Trophoblast cell (in vitro differentiated cells and primary cell): ENCODE measurements at regions not wholly inside any gene's neighbourhood (a gene's known extent, or its start where the extent isn't known, plus 50 kb on each side); places are given as distances from the start of the nearest gene placed in this dataset.

Source experiments
- DNase-seq, 2 donors: peaks; one replicate each; pipeline ENCODE4 v3.0.0-alpha.2; 2016
- H2AFZ ChIP-seq: 2 replicates; pipeline ENCODE4 v1.6.1; 2013; ENCODE audit warnings: low read length, moderate library complexity, mild to moderate bottlenecking; ENCODE audit not compliant: insufficient read depth, poor library complexity
- H2AK5ac ChIP-seq: 2 replicates; pipeline ENCODE4 v1.6.1; 2013; ENCODE audit warnings: mild to moderate bottlenecking, low read length
- H2BK120ac ChIP-seq: 2 replicates; pipeline ENCODE4 v1.6.1; 2013; ENCODE audit warnings: low read length, mild to moderate bottlenecking, moderate library complexity; ENCODE audit not compliant: insufficient read depth, poor library complexity
- H2BK12ac ChIP-seq: 2 replicates; pipeline ENCODE4 v1.6.1; 2013; ENCODE audit warnings: mild to moderate bottlenecking, low read length, moderate library complexity
- H2BK5ac ChIP-seq: 2 replicates; pipeline ENCODE4 v1.6.1; 2013; ENCODE audit warnings: low read length, low read depth, moderate library complexity, mild to moderate bottlenecking; ENCODE audit not compliant: poor library complexity
- H3K14ac ChIP-seq: 2 replicates; pipeline ENCODE4 v1.6.1; 2013; ENCODE audit warnings: mild to moderate bottlenecking, low read length
- H3K18ac ChIP-seq: 2 replicates; pipeline ENCODE4 v1.6.1; 2013; ENCODE audit warnings: mild to moderate bottlenecking, low read length
- H3K23ac ChIP-seq: 2 replicates; pipeline ENCODE4 v1.6.1; 2013; ENCODE audit warnings: low read length
- H3K27ac ChIP-seq: 2 replicates; pipeline ENCODE4 v1.5.1; 2013; ENCODE audit warnings: low read depth, mild to moderate bottlenecking, inconsistent platforms, low read length, moderate library complexity
- H3K27me3 ChIP-seq: 2 replicates; pipeline ENCODE4 v1.6.1; 2013; ENCODE audit warnings: inconsistent platforms, mild to moderate bottlenecking, low read length, moderate library complexity; ENCODE audit not compliant: insufficient read depth
- H3K36me3 ChIP-seq, 2 experiments: 1 replicate in 1 of 2; 2 replicates in 1 of 2; pipeline ENCODE4 v1.6.1; 2013; ENCODE audit warnings: low read length in 2 of 2, mild to moderate bottlenecking in 2 of 2, moderate library complexity in 1 of 2; ENCODE audit not compliant: insufficient read depth in 2 of 2, control insufficient read depth in 1 of 2
- H3K4ac ChIP-seq: 2 replicates; pipeline ENCODE4 v1.6.1; 2013; ENCODE audit warnings: low read depth, mild to moderate bottlenecking, low read length, moderate library complexity
- H3K4me1 ChIP-seq, 2 experiments: 1 replicate in 1 of 2; 2 replicates in 1 of 2; pipeline ENCODE4 v1.6.1; 2013; ENCODE audit warnings: low read length in 2 of 2, mild to moderate bottlenecking in 2 of 2, moderate library complexity in 1 of 2; ENCODE audit not compliant: insufficient read depth in 2 of 2, control insufficient read depth in 1 of 2
- H3K4me2 ChIP-seq: 2 replicates; pipeline ENCODE4 v1.6.1; 2013; ENCODE audit warnings: inconsistent platforms, mild to moderate bottlenecking, low read length, moderate library complexity
- H3K4me3 ChIP-seq: 2 replicates; pipeline ENCODE4 v1.5.1; 2013; ENCODE audit warnings: mild to moderate bottlenecking, low read depth, low read length, inconsistent platforms
- H3K79me1 ChIP-seq: one replicate; pipeline ENCODE4 v1.6.1; 2013; ENCODE audit warnings: low read length
- H3K79me2 ChIP-seq: 2 replicates; pipeline ENCODE4 v1.6.1; 2013; ENCODE audit warnings: low read length, mild to moderate bottlenecking; ENCODE audit not compliant: control insufficient read depth, insufficient read depth, poor library complexity
- H3K9ac ChIP-seq: 2 replicates; pipeline ENCODE4 v1.6.1; 2013; ENCODE audit warnings: mild to moderate bottlenecking, low read length
- H3K9me3 ChIP-seq: 2 replicates; pipeline ENCODE4 v1.6.1; 2013; ENCODE audit warnings: low read depth, mild to moderate bottlenecking, control low read depth, inconsistent platforms, low read length; ENCODE audit not compliant: insufficient read depth
- H4K12ac ChIP-seq: 2 replicates; pipeline ENCODE4 v1.6.1; 2013; ENCODE audit warnings: low read depth, mild to moderate bottlenecking, low read length, moderate library complexity
- H4K8ac ChIP-seq: 2 replicates; pipeline ENCODE4 v1.6.1; 2013; ENCODE audit warnings: low read depth, mild to moderate bottlenecking, low read length, moderate library complexity
- H4K91ac ChIP-seq: one replicate; pipeline ENCODE4 v1.6.1; 2013; ENCODE audit warnings: low read depth, mild to moderate bottlenecking, low read length, moderate library complexity
- whole genome bisulfite sequencing: extraction: QIAGEN DNeasy Blood & Tissue Kit; methylation state at CpG from one replicate; pipeline ENCODE4 v1.1.7; 2013; ENCODE audit warnings: missing lambda C conversion rate; ENCODE audit not compliant: insufficient read length, insufficient coverage; ENCODE audit errors: extremely low coverage; 5-methylcytosine and 5-hydroxymethylcytosine counted together

DNA sequence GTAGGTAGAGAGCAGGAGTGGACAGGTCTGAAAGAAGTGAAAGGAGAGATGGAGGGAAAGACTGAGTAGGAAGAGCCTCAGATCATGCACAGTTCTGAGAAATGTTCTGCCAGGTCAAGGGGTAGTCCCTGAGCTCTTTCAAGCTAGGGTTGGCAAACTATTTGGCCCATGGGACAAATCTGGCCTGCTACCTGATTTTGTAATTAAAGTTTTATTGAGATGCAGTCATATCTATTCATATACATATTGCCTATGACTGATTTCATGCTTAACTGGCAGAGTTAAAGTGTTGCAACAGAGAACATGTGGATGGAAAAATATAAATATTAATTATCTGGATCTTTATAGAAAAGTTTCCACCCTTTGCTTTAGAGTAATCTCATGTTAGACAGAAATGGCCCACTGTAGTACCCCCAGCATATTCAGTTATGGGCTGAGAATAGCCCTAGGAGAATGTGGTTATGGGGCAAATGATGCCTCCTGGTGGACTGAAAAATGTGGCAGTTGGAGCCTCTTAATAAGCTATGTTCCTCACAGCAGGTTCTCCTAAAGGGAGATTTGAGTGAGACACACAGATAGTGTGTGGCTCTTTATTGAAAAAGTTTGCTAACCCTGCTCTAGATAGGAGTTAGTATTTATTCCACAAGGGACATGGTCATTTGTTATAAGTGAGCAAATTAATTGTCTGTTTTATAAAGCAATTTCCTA lies 476.9 kb downstream of the LRIG3 start:
- Histone ChIP-seq H3K23ac (no peak overlapping the region), H3K27me3 (no peaks in the 10 kb centered on the region), H3K9me3 (no peaks in the 10 kb centered on the region), H3K14ac (no peak overlapping the region), H4K8ac (no peak overlapping the region), H3K4me3 (no peak overlapping the region), H2BK12ac (no peak overlapping the region), H3K9ac (no peak overlapping the region), H4K12ac (no peak overlapping the region), H3K4me2 (no peak overlapping the region), H3K18ac (no peak overlapping the region), H2AFZ (no peak overlapping the region), H4K91ac (no peak overlapping the region), H3K4me1 (peaks cover 0 to 3% of the 10 kb centered on the region in 2 experiments), H3K4ac (no peak overlapping the region), H3K36me3 (no peaks in the 10 kb centered on the region), H2AK5ac (no peak overlapping the region), H3K27ac (no peak overlapping the region), H3K79me2 (no peaks in the 10 kb centered on the region), H3K79me1 (no peaks in the 10 kb centered on the region), H2BK5ac (no peak overlapping the region), H2BK120ac (no peak overlapping the region)
- peak in 1 of 2 donors; percentile 49 for DNase-seq

DNA sequence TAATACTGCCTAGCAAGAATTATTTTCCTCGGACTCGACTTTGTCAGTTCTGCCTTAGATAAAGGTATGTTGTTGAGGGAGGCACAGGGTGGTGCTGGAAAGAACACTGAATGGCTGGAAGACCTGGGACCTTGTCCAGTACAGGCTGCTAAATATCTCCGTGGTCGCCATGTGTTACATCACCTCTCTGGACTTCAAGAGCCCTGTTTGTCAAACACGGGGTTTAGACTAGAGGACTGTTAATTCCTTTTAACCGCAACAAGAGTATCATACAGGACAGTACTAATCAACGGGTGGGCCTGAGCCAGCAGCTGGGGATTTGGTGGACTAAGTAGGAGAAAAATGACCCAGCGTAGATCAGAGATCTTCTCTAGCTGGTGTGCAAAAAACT lies 476.3 kb downstream of the LRIG3 start:
- Histone ChIP-seq H2AK5ac (no peak overlapping the region), H3K4me1 (peaks cover 0 to 3% of the 10 kb centered on the region in 2 experiments), H4K12ac (no peak overlapping the region), H3K18ac (no peak overlapping the region), H3K27ac (no peak overlapping the region), H3K4me3 (no peak overlapping the region), H3K23ac (no peak overlapping the region), H3K9me3 (no peaks in the 10 kb centered on the region), H2BK120ac (no peak overlapping the region), H3K27me3 (no peaks in the 10 kb centered on the region), H3K36me3 (no peaks in the 10 kb centered on the region), H4K8ac (no peak overlapping the region), H3K4me2 (no peak overlapping the region), H3K79me1 (no peaks in the 10 kb centered on the region), H3K14ac (no peak overlapping the region), H4K91ac (no peak overlapping the region), H2AFZ (no peak overlapping the region), H3K79me2 (no peaks in the 10 kb centered on the region), H3K4ac (no peak overlapping the region), H2BK12ac (no peak overlapping the region), H3K9ac (no peak overlapping the region), H2BK5ac (no peak overlapping the region)
- no CpG with 5 or more reads among the region's 8 CpGs for WGBS
- DNase-seq: no peak

DNA sequence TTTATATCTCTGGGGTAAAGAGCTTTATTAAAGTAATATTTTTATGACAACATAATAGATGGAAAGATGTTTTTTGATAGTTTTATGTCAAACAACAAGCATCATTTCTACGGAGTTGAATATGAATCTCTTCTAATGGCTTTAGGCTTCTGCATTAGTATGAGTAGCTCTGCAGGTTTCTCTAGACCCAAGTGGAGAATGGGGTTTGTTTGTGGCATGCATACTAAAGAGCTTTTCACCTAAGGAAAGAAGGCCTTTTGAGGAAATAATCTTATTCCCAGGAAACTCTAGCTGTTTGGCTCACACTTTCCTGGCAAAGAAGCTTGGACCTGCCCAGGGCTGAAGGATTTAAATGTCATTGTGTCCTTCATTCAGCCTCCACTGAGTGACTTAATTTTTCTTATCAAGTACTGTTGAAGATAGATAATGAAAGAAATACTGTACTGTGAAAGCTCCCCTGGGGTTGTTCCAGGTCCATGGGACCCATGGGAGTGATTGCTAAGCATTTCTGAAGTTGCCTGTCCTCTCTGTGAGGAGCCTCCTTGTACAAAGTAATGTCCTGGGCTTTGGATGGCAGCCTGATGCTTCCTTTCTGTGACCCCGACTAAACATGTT lies 469.3 kb downstream of the LRIG3 start:
- Histone ChIP-seq H3K9ac (no peak overlapping the region), H3K79me2 (no peaks in the 10 kb centered on the region), H3K18ac (no peak overlapping the region), H3K27me3 (no peaks in the 10 kb centered on the region), H2AFZ (no peak overlapping the region), H3K4me1 (no peaks in the 10 kb centered on the region), H4K8ac (no peak overlapping the region), H2BK12ac (no peak overlapping the region), H3K4me2 (no peak overlapping the region), H4K91ac (no peak overlapping the region), H3K36me3 (no peaks in the 10 kb centered on the region), H3K27ac (no peak overlapping the region), H3K9me3 (no peaks in the 10 kb centered on the region), H3K4ac (no peak overlapping the region), H4K12ac (no peak overlapping the region), H3K79me1 (no peaks in the 10 kb centered on the region), H2BK5ac (no peak overlapping the region), H3K23ac (no peak overlapping the region), H3K4me3 (no peak overlapping the region), H2BK120ac (no peak overlapping the region), H3K14ac (no peak overlapping the region), H2AK5ac (no peak overlapping the region)
- DNase-seq: no peak
- no CpG with 5 or more reads among the region's 2 CpGs for WGBS

GRCh38 chr12:58452546-58452945 lies 467.8 kb downstream of the LRIG3 start:
- no peak overlapping the region for H3K14ac ChIP-seq
- no peak overlapping the region for H3K18ac ChIP-seq

More at GRCh38 chr12:58452546-58452945, 467.8 kb downstream of the LRIG3 start:
- Histone ChIP-seq H3K27me3 (no peaks in the 10 kb centered on the region), H3K4ac (no peak overlapping the region), H3K27ac (no peak overlapping the region), H2AFZ (no peak overlapping the region), H3K4me3 (no peak overlapping the region), H3K79me1 (no peaks in the 10 kb centered on the region), H4K8ac (no peak overlapping the region), H3K36me3 (no peaks in the 10 kb centered on the region), H2BK12ac (no peak overlapping the region), H3K79me2 (no peaks in the 10 kb centered on the region), H4K12ac (no peak overlapping the region), H2BK5ac (no peak overlapping the region), H3K4me2 (no peak overlapping the region), H3K9me3 (no peaks in the 10 kb centered on the region), H3K23ac (no peak overlapping the region), H2AK5ac (no peak overlapping the region), H4K91ac (no peak overlapping the region), H3K4me1 (no peaks in the 10 kb centered on the region), H3K9ac (no peak overlapping the region), H2BK120ac (no peak overlapping the region)
- no peak for DNase-seq
- WGBS: no CpG with 5 or more reads among the region's 2 CpGs
